GM19035 (cell line): ENCODE measurements at regions not wholly inside any gene's neighbourhood (a gene's known extent, or its start where the extent isn't known, plus 50 kb on each side); places are given as distances from the start of the nearest gene placed in this dataset.

Experiments
- ATAC-seq: cut with Tn5 transposase; IDR thresholded peaks from one replicate; pipeline ENCODE4 v1.9.1; 2021; ENCODE audit not compliant: unreplicated experiment

GRCh38 chr1:98482611-98483010 lies 178.9 kb upstream of the SNX7 start:
- ATAC-seq: no peak

GRCh38 chr1:98480271-98480670 lies 181.2 kb upstream of the SNX7 start:
- ATAC-seq: no peak

GRCh38 chr1:98478121-98478520 lies 183.4 kb upstream of the SNX7 start:
- ATAC-seq: no peak

GRCh38 chr1:98472878-98473277 lies 188.6 kb upstream of the SNX7 start:
- ATAC-seq: no peak

GRCh38 chr1:98471633-98472032 lies 189.9 kb upstream of the SNX7 start:
- no peak for ATAC-seq

- no peak for ATAC-seq
Measured at GRCh38 chr1:98468111-98468717, 193.3 kb upstream of the SNX7 start.

GRCh38 chr1:98467586-98467985 lies 193.9 kb upstream of the SNX7 start:
- no peak for ATAC-seq

GRCh38 chr1:98467122-98467521 lies 194.4 kb upstream of the SNX7 start:
- ATAC-seq: no peak

- no peak for ATAC-seq
Measured at GRCh38 chr1:98461873-98462385, 199.6 kb upstream of the SNX7 start.

- no peak for ATAC-seq
Measured at GRCh38 chr1:98460136-98460535, 201.4 kb upstream of the SNX7 start.

GRCh38 chr1:98459486-98459870 lies 202.0 kb upstream of the SNX7 start:
- no peak for ATAC-seq

GRCh38 chr1:98458511-98459485 lies 202.7 kb upstream of the SNX7 start:
- ATAC-seq: no peak

- ATAC-seq: no peak
Measured at GRCh38 chr1:98457248-98457647, 204.3 kb upstream of the SNX7 start.

GRCh38 chr1:98454666-98455065 lies 206.9 kb upstream of the SNX7 start:
- no peak for ATAC-seq

- no peak for ATAC-seq
Measured at GRCh38 chr1:98453066-98453465, 208.5 kb upstream of the SNX7 start.

GRCh38 chr1:98452162-98452561 lies 209.4 kb upstream of the SNX7 start:
- no peak for ATAC-seq

GRCh38 chr1:98441281-98441680 lies 220.2 kb upstream of the SNX7 start:
- ATAC-seq: no peak

GRCh38 chr1:98439471-98439870 lies 222.1 kb upstream of the SNX7 start:
- ATAC-seq: no peak

GRCh38 chr1:98437540-98437939 lies 224.0 kb upstream of the SNX7 start:
- ATAC-seq: no peak

- no peak for ATAC-seq
Measured at GRCh38 chr1:98437011-98437410, 224.5 kb upstream of the SNX7 start.

- no peak for ATAC-seq
Measured at GRCh38 chr1:98429965-98430443, 231.5 kb upstream of the SNX7 start.

- no peak for ATAC-seq
Measured at GRCh38 chr1:98428864-98429263, 232.7 kb upstream of the SNX7 start.
